ENCODE measurements at regions not wholly inside any gene's neighbourhood (a gene's known extent, or its start where the extent isn't known, plus 50 kb on each side); places are given as distances from the start of the nearest gene placed in this dataset.

GRCh38 chr1:29502911-29503840, 266.9 kb downstream of the PTPRU start:
- peak; percentile 94 for DNase-seq

- DNase-seq, result no peak
Observed at GRCh38 chr1:29502225-29502910, 266.0 kb downstream of the PTPRU start.

- no peak for DNase-seq
Observed at GRCh38 chr1:29501227-29501976, 265.1 kb downstream of the PTPRU start.

- no peak for DNase-seq
Observed at GRCh38 chr1:29500651-29501050, 264.3 kb downstream of the PTPRU start.

- no peak for DNase-seq
Observed at GRCh38 chr1:29500041-29500440, 263.7 kb downstream of the PTPRU start.

- DNase-seq, result no peak
Observed at GRCh38 chr1:29499104-29499650, 262.9 kb downstream of the PTPRU start.

- no peak for DNase-seq
Observed at GRCh38 chr1:29498126-29499103, 262.1 kb downstream of the PTPRU start.

GRCh38 chr1:29497395-29498125, 261.2 kb downstream of the PTPRU start:
- no peak for DNase-seq

GRCh38 chr1:29496701-29497100, 260.4 kb downstream of the PTPRU start:
- DNase-seq, result no peak

GRCh38 chr1:29490204-29490934, 254.0 kb downstream of the PTPRU start:
- DNase-seq, result peak; percentile 58

- no peak for DNase-seq
Observed at GRCh38 chr1:29489471-29489870, 253.1 kb downstream of the PTPRU start.

- DNase-seq, result no peak
Observed at GRCh38 chr1:29488794-29489311, 252.5 kb downstream of the PTPRU start.

GRCh38 chr1:29488086-29488793, 251.9 kb downstream of the PTPRU start:
- DNase-seq, result no peak

- no peak for DNase-seq
Observed at GRCh38 chr1:29487291-29487690, 251.0 kb downstream of the PTPRU start.

GRCh38 chr1:29485096-29485925, 249.0 kb downstream of the PTPRU start:
- DNase-seq, result no peak

- DNase-seq, result no peak
Observed at GRCh38 chr1:29482991-29483390, 246.7 kb downstream of the PTPRU start.

GRCh38 chr1:29482064-29482463, 245.7 kb downstream of the PTPRU start:
- no peak for DNase-seq

- DNase-seq, result no peak
Observed at GRCh38 chr1:29481031-29481430, 244.7 kb downstream of the PTPRU start.

- no peak for DNase-seq
Observed at GRCh38 chr1:29478879-29479278, 242.6 kb downstream of the PTPRU start.
